Pulmonary artery endothelial cell (primary cell): ENCODE measurements at regions not wholly inside any gene's neighbourhood (a gene's known extent, or its start where the extent isn't known, plus 50 kb on each side); places are given as distances from the start of the nearest gene placed in this dataset.

Source experiments
- DNase-seq: peaks from one replicate; pipeline ENCODE4 v3.0.0-alpha.2; 2011; ENCODE audit warnings: low read depth, low spot score

GRCh38 chr14:26992403-26993115, 394.7 kb upstream of the NOVA1 start:
- no peak for DNase-seq

- DNase-seq, result no peak
Measured at GRCh38 chr14:26993556-26993955, 395.7 kb upstream of the NOVA1 start.

- no peak for DNase-seq
Measured at GRCh38 chr14:26995301-26995700, 397.5 kb upstream of the NOVA1 start.

- DNase-seq, result no peak
Measured at GRCh38 chr14:26996246-26996645, 398.4 kb upstream of the NOVA1 start.

- no peak for DNase-seq
Measured at GRCh38 chr14:27002179-27002578, 404.3 kb upstream of the NOVA1 start.

- DNase-seq, result no peak
Measured at GRCh38 chr14:27006570-27006969, 408.7 kb upstream of the NOVA1 start.

GRCh38 chr14:27008187-27008586, 410.4 kb upstream of the NOVA1 start:
- no peak for DNase-seq

- DNase-seq, result no peak
Measured at GRCh38 chr14:27012641-27013040, 414.8 kb upstream of the NOVA1 start.

- no peak for DNase-seq
Measured at GRCh38 chr14:27013678-27014077, 415.8 kb upstream of the NOVA1 start.

- DNase-seq, result no peak
Measured at GRCh38 chr14:27015065-27015464, 417.2 kb upstream of the NOVA1 start.

GRCh38 chr14:27025648-27026047, 427.8 kb upstream of the NOVA1 start:
- no peak for DNase-seq

GRCh38 chr14:27026097-27026496, 428.3 kb upstream of the NOVA1 start:
- no peak for DNase-seq

GRCh38 chr14:27040552-27040951, 442.7 kb upstream of the NOVA1 start:
- no peak for DNase-seq

GRCh38 chr14:27049701-27050100, 451.9 kb upstream of the NOVA1 start:
- DNase-seq, result no peak

- no peak for DNase-seq
Measured at GRCh38 chr14:27050208-27050607, 452.4 kb upstream of the NOVA1 start.

GRCh38 chr14:27056586-27056985, 458.8 kb upstream of the NOVA1 start:
- no peak for DNase-seq

- DNase-seq, result no peak
Measured at GRCh38 chr14:27061299-27061698, 463.5 kb upstream of the NOVA1 start.

- DNase-seq, result no peak
Measured at GRCh38 chr14:27063959-27064358, 466.1 kb upstream of the NOVA1 start.

GRCh38 chr14:27065886-27066285, 468.1 kb upstream of the NOVA1 start:
- DNase-seq, result no peak

GRCh38 chr14:27067961-27068360, 470.1 kb upstream of the NOVA1 start:
- no peak for DNase-seq

GRCh38 chr14:27072589-27072988, 474.8 kb upstream of the NOVA1 start:
- DNase-seq, result no peak

GRCh38 chr14:27075503-27075902, 477.7 kb upstream of the NOVA1 start:
- DNase-seq, result no peak

GRCh38 chr14:27077214-27077613, 479.4 kb upstream of the NOVA1 start:
- DNase-seq, result no peak

GRCh38 chr14:27077710-27078109, 479.9 kb upstream of the NOVA1 start:
- DNase-seq, result no peak
